NOMO-1 treated with dmso at 0.1 percent for 144 hours (cell line): ENCODE measurements at regions not wholly inside any gene's neighbourhood (a gene's known extent, or its start where the extent isn't known, plus 50 kb on each side); places are given as distances from the start of the nearest gene placed in this dataset.

Experiments used
- DNase-seq: peaks from one replicate; lab custom pipeline; 2025; ENCODE audit not compliant: unreplicated experiment; lab: John Stamatoyannopoulos, UW

GRCh38 chr1:209045331-209046057 is 538.0 kb upstream of the CAMK1G start:
- DNase-seq = no peak

GRCh38 chr1:209046058-209046417 is 537.5 kb upstream of the CAMK1G start:
- DNase-seq = no peak

DNA sequence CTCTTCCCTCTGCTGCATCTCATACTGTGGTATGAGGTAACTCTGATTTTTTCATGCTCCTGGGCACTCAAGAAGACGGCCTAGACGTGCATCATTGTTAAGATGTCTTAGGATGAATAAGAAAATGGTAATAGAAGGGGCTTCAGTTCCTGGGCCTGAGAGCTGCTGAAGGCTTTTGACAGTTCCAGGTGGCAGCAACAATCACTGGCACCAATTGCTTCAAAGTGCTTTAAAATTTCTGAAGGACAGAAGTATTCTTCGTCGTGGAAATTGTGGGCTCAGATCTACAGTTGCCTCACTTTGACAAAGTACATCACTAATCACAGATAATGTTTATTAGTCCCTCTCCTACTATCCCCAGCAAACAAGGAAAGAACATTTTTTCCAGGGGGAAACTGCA is 536.6 kb upstream of the CAMK1G start:
- no peak for DNase-seq

DNA sequence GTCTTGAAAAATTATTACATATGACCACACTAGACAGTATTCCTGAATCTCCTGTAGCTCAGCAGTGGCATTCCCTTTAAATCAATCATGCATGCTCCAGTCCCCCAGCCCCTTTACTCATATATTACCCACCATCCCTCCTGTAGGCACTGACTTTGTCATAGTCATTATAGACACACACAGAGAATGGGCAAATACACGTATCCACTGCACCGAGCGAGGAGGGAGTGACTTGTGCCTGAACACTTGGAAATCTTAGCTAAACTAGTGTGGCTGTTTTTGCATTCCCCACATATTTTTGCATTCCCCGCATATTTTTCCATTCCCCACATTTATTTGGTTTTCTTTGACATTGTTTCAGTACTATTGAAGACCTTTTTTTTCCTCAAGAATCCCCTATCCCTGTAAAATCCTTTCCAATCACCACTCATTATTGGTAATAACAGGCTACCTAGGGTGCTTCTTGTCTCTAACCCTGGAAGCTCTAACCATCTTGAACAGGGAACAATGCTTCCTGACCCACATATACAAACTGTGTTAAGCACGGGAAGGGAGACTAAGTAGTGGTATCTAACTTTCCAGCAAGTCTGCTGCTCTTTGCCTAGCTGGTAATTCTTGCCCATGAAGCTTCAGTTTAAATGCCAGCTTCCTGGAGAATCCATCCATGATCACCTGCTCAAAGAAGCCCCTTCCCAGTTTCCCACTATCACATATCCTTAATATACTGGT is 534.4 kb upstream of the CAMK1G start:
- no peak for DNase-seq

- DNase-seq = no peak
These were observed 531.9 kb upstream of the CAMK1G start for GRCh38 chr1:209051570-209051969.

DNA sequence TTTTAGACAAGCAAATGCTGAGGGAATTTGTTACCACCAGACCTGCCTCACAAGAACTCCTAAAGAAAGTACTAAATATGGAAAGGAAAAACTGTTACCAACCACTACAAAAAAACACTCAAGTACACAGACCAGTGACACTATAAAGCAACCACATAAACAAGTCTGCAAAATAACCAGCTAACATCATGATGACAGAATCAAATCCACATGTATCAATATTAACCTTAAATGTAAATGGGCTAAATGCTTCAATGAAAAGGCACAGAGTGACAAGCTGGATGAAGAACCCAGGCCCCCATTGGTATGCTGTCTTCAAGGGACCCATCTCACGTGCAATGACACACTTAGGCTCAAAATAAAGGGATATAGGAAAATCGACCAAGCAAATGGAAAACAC is 529.9 kb upstream of the CAMK1G start:
- DNase-seq = no peak

- DNase-seq = no peak
These were observed 526.4 kb upstream of the CAMK1G start for GRCh38 chr1:209057083-209057482.

GRCh38 chr1:209057901-209058300 is 525.6 kb upstream of the CAMK1G start:
- DNase-seq = no peak

- DNase-seq = no peak
These were observed 524.1 kb upstream of the CAMK1G start for GRCh38 chr1:209059376-209059775.

GRCh38 chr1:209059981-209060380 is 523.5 kb upstream of the CAMK1G start:
- no peak for DNase-seq

DNA sequence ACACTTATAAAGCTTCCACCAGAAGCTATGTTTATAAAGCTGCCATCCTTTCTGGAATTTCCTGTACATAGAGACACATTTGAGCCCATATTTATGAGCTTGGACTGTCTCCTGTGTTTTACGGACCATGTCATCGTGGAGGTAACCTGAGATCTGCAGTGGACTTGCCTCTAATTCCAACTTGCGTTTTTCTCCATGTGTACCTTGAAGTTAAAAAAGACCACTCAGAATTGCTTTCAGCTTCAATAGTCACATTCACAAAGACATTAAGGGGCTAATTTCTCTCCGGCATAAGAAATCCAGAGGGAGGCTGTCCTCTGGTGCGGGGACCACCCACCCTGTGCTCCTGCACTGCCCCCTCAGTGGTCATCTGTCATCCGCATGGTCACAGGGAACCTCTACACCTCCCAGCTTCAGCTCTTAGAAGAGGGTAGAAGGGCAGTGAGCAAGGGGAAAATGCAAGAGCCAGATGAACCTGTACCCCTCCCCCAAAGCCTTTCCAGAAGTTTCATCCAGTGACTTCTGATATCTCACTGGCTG is 521.4 kb upstream of the CAMK1G start:
- no peak for DNase-seq

- DNase-seq = no peak
These were observed 520.7 kb upstream of the CAMK1G start for GRCh38 chr1:209062863-209063262.

- DNase-seq = no peak
These were observed 519.5 kb upstream of the CAMK1G start for GRCh38 chr1:209063767-209064659.

DNA sequence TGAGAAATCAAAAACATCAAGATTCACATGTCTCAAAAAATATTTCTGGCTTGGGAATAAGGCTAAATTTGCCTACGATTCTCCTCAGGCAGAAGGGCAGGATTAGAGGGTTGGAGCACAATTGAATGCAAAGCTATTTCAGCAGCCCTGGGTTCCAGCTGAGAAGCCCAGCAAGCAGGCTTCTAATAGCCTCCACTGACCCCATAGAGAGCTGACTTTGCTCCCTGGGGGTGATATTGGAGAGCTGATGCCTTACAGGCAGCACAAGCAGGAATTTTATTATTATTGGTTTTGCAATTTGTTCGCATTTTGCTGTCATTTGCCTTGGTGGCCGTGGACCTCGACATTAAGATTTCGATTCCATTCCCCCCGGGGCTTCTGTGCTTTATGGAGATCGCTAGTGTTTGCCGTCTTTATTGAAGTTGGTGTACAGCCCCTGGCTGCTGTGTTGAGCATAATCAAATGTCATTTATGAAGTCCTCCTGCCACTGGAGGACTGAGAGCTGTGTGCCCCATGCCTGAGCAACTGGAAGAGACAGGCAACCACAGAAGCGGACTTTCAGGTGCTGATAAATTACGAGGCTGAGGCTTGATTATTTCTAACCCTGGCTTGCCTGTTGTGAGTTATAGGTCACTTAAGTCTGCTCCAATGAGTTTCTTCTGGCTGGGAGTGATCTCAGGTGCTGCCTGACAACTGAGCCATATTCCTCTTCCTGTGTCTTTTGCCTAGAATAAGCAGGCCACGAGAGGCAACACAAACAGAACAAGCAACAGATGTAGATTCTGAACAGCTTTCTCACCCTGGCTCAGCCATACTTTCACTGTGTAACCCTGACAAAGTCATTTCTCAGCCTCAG is 518.4 kb upstream of the CAMK1G start:
- DNase-seq = no peak

GRCh38 chr1:209072481-209072880 is 511.0 kb upstream of the CAMK1G start:
- DNase-seq = no peak

- no peak for DNase-seq
These were observed 509.6 kb upstream of the CAMK1G start for GRCh38 chr1:209073879-209074278.

- no peak for DNase-seq
These were observed 508.8 kb upstream of the CAMK1G start for GRCh38 chr1:209074575-209075250.

DNA sequence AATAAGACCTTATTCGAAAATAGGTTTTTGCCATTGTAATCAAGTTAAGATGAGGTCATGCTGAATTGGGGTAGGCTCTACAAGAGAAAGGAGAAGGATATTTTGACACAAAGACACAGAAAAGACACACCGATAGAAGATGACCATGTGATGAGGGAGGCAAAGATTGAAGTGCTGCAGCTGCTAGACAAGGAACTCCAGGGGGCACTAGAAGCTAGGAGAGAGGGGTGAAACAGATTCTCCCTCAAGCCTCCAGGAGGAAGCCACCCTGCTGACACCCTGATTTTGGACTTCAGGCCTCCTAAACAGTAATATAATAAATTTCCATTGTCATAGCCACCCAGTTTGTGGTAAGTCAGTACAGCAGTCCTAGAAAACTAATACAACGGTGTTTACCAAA is 506.8 kb upstream of the CAMK1G start:
- no peak for DNase-seq

- no peak for DNase-seq
These were observed 503.2 kb upstream of the CAMK1G start for GRCh38 chr1:209080170-209080781.
